ENCODE measurements at regions not wholly inside any gene's neighbourhood (a gene's known extent, or its start where the extent isn't known, plus 50 kb on each side); places are given as distances from the start of the nearest gene placed in this dataset.

- no peak for DNase-seq
- Histone ChIP-seq H3K4me1 (replicated peaks in 1 of 2) (no peaks in the 10 kb centered on the region), H3K36me3 (replicated peaks in 1 of 2) (no peaks in the 10 kb centered on the region), H3K4me3 (no peak overlapping the region), H3K9me3 (replicated peaks in 1 of 3) (no peaks in the 10 kb centered on the region), H3K27me3 (no peaks in the 10 kb centered on the region), H3K27ac (no peak overlapping the region)
- WGBS, 4 donors = 85 to 92% (median 89%) methylated on average over 3 of the region's 3 CpGs
- intact Hi-C loops (cut with DNase I) = no loop called here
- TF ChIP-seq CTCF (IDR thresholded peaks at IDR 0.05) = no peak
- TF ChIP-seq POLR2A (IDR thresholded peaks at IDR 0.05) = no peak
These were observed 240.5 kb upstream of the CCDC179 start for GRCh38 chr11:23100726-23101125.

GRCh38 chr11:23103416-23103815, 243.1 kb upstream of the CCDC179 start:
- TF ChIP-seq POLR2A (IDR thresholded peaks at IDR 0.05) (no peak), CTCF (IDR thresholded peaks at IDR 0.05) (no peak)
- no peaks in the 10 kb centered on the region for H3K9me3 ChIP-seq (replicated peaks in 1 of 3)
- intact Hi-C loops (cut with DNase I) = no loop called here
- H3K27me3 ChIP-seq = no peaks in the 10 kb centered on the region
- no peak for DNase-seq
- no peaks in the 10 kb centered on the region for H3K36me3 ChIP-seq (replicated peaks in 1 of 2)
- no peak overlapping the region for H3K4me3 ChIP-seq
- no peak overlapping the region for H3K27ac ChIP-seq
- WGBS, 4 donors = 70 to 100% (median 73%) methylated on average over 2 of the region's 2 CpGs
- H3K4me1 ChIP-seq (replicated peaks in 1 of 2) = no peaks in the 10 kb centered on the region

- DNase-seq = no peak
- intact Hi-C loops (cut with DNase I) = no loop called here
- Histone ChIP-seq H3K4me3 (no peak overlapping the region), H3K9me3 (replicated peaks in 1 of 3) (no peaks in the 10 kb centered on the region), H3K4me1 (replicated peaks in 1 of 2) (no peaks in the 10 kb centered on the region), H3K36me3 (replicated peaks in 1 of 2) (no peaks in the 10 kb centered on the region), H3K27me3 (no peaks in the 10 kb centered on the region), H3K27ac (no peak overlapping the region)
- WGBS, 4 donors = 63 to 72% (median 68%) methylated on average over 2 of the region's 2 CpGs
- TF ChIP-seq POLR2A (IDR thresholded peaks at IDR 0.05) (no peak), CTCF (IDR thresholded peaks at IDR 0.05) (no peak)
These were observed 251.3 kb upstream of the CCDC179 start for GRCh38 chr11:23111527-23111926.

DNA sequence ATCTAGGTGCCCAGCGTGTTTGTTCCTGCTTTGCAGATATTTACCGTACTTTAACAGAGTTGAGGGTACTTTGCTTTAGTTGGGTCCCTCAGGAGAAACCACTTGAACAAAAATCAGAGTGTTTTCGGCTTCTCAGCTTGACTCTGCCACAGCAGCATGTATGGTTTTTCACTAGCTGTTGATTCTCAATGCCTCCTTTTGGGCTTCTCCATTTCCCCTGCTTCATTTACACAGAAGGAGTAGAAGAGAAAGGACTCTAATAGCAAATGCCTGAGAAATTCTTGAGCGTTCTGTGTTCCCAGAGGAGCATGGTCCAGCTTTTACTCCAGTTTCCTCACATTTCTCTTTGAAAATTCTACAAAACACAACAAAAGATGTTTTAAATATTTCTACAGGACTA, 252.1 kb upstream of the CCDC179 start:
- H3K9me3 ChIP-seq (replicated peaks in 1 of 3) = no peaks in the 10 kb centered on the region
- H3K36me3 ChIP-seq (replicated peaks in 1 of 2) = no peaks in the 10 kb centered on the region
- WGBS, 4 donors = 70 to 72% (median 71%) methylated on average over 4 of the region's 4 CpGs
- H3K4me1 ChIP-seq (replicated peaks in 1 of 2) = no peaks in the 10 kb centered on the region
- intact Hi-C loops (cut with DNase I) = no loop called here
- no peaks in the 10 kb centered on the region for H3K27me3 ChIP-seq
- no peak for TF ChIP-seq POLR2A (IDR thresholded peaks at IDR 0.05)
- TF ChIP-seq CTCF (IDR thresholded peaks at IDR 0.05) = no peak
- DNase-seq = no peak
- H3K4me3 ChIP-seq = no peak overlapping the region
- no peak overlapping the region for H3K27ac ChIP-seq
